K562 (cell line): ENCODE measurements at regions not wholly inside any gene's neighbourhood (a gene's known extent, or its start where the extent isn't known, plus 50 kb on each side); places are given as distances from the start of the nearest gene placed in this dataset.

Source experiments
- ATAC-seq: fragments of 200-7000 bp; cut with Tn5 transposase; 3 replicates; pipeline ENCODE4 v1.9.1; 2020; ENCODE audit warnings: moderate library complexity
- BruUV-seq: library from RNA; stranded (reverse); fragments of 400-500 nt; replicated peaks from 2 replicates; lab custom pipeline; 2021; lab: Mats Ljungman, UMichigan
- CTCF ChIA-PET: fragments of 300-600 bp; formaldehyde crosslinking; extraction: SDS; loops from one replicate; lab custom pipeline; 2021; ENCODE audit warnings: low intra/inter-chr PET ratio; lab: Yijun Ruan, JAX
- POLR2A ChIA-PET: fragments of 300-600, 350-650 bp; sonication (Branson Sonifier 250); formaldehyde crosslinking; extraction: SDS; loops from one replicate; lab custom pipeline; 2021; ENCODE audit warnings: antibody characterized with exemption, inconsistent platforms; lab: Yijun Ruan, JAX
- DNase-seq, 4 experiments: peaks; one replicate each; pipeline versions ENCODE4 v3.0.0 to v3.0.0-alpha.2; 2011 to 2018; ENCODE audit warnings: low spot score in 3 of 4, mixed read lengths in 3 of 4; ENCODE audit errors: extremely low read depth in 1 of 4
- FAIRE-seq: peaks from 2 replicates; lab custom pipeline; 2011; peaks lifted over from hg19 to GRCh38; lab: Jason Lieb, UNC
- H2AFZ ChIP-seq: 2 replicates; pipeline ENCODE4 v1.6.0; 2011; ENCODE audit warnings: low read depth, low read length, control low read depth, inconsistent platforms
- H3K27ac ChIP-seq: fragments of 200-600 bp; 3 replicates; pipeline ENCODE4 v1.8.0; 2011; ENCODE audit warnings: low read depth, mild to moderate bottlenecking, control low read depth, inconsistent platforms, low read length, moderate library complexity, mixed read lengths; ENCODE audit errors: extremely low read depth
- H3K27me3 ChIP-seq, 2 experiments: fragments of 300-600 bp in 1 of 2; 2 replicates in 1 of 2; 3 replicates in 1 of 2; pipeline versions ENCODE4 v1.6.0 to v1.8.0; 2011; ENCODE audit warnings: inconsistent platforms in 2 of 2, low read length in 2 of 2, mild to moderate bottlenecking in 1 of 2, mixed read lengths in 1 of 2, moderate library complexity in 1 of 2; ENCODE audit not compliant: control insufficient read depth in 2 of 2, insufficient read depth in 2 of 2
- H3K36me3 ChIP-seq: fragments of 300-600 bp; 3 replicates; pipeline ENCODE4 v1.8.0; 2011; ENCODE audit warnings: mild to moderate bottlenecking, low read length, inconsistent platforms; ENCODE audit not compliant: control insufficient read depth, insufficient read depth
- H3K4me1 ChIP-seq, 2 experiments: fragments of 200-600 bp in 1 of 2; replicated peaks in 1 of 2; 2 replicates in 1 of 2; 3 replicates in 1 of 2; pipeline versions ENCODE4 v1.5.1 to v1.8.0; 2011; ENCODE audit warnings: inconsistent platforms in 2 of 2, low read length in 2 of 2, mild to moderate bottlenecking in 1 of 2, mixed read lengths in 1 of 2, moderate library complexity in 1 of 2; ENCODE audit not compliant: control insufficient read depth in 2 of 2, insufficient read depth in 2 of 2
- H3K4me2 ChIP-seq: 2 replicates; pipeline ENCODE4 v1.6.1; 2011; ENCODE audit warnings: low read length, control low read depth, inconsistent platforms, mixed read lengths; ENCODE audit not compliant: insufficient read depth
- H3K4me3 ChIP-seq: fragments of 200-600 bp; sonication (generic), shearing (Covaris generic); 2 replicates; pipeline ENCODE4 v1.5.1; 2016; ENCODE audit warnings: control low read depth, inconsistent platforms
- H3K79me2 ChIP-seq: fragments of 200-600 bp; 3 replicates; pipeline ENCODE4 v1.8.0; 2011; ENCODE audit warnings: low read length, inconsistent platforms; ENCODE audit not compliant: control insufficient read depth, insufficient read depth
- H3K9ac ChIP-seq, 2 experiments: 2 replicates each; pipeline versions ENCODE4 v1.6.0 to v1.6.1; 2011; ENCODE audit warnings: low read depth in 2 of 2, low read length in 2 of 2, control low read depth in 1 of 2, inconsistent platforms in 1 of 2, mild to moderate bottlenecking in 1 of 2, mixed read lengths in 1 of 2; ENCODE audit not compliant: insufficient read depth in 1 of 2
- H3K9me1 ChIP-seq: one replicate; pipeline ENCODE4 v1.6.0; 2011; ENCODE audit warnings: inconsistent platforms, mild to moderate bottlenecking, low read length, moderate library complexity; ENCODE audit not compliant: control insufficient read depth, insufficient read depth
- H3K9me3 ChIP-seq: replicated peaks from 2 replicates; pipeline ENCODE4 v1.5.1; 2011; ENCODE audit warnings: low read depth, low read length, inconsistent platforms; ENCODE audit not compliant: control insufficient read depth, insufficient read depth
- H4K20me1 ChIP-seq: replicated peaks from 2 replicates; pipeline ENCODE4 v1.6.1; 2011; ENCODE audit warnings: low read length, inconsistent platforms, mixed read lengths; ENCODE audit not compliant: control insufficient read depth, insufficient read depth
- BCLAF1 ChIP-seq, 2 experiments: fragments of 450-650 bp in 1 of 2; IDR thresholded peaks; 2 replicates each; pipeline ENCODE4 v1.6.1; 2011 to 2017; ENCODE audit warnings: low read depth in 2 of 2, antibody characterized with exemption in 1 of 2, borderline replicate concordance in 1 of 2, low read length in 1 of 2, mild to moderate bottlenecking in 1 of 2, mixed read lengths in 1 of 2; ENCODE audit not compliant: control insufficient read depth in 1 of 2
- CTCF ChIP-seq, 3 experiments: IDR thresholded peaks in 2 of 3; conservative IDR thresholded peaks in 1 of 3; 2 replicates each; pipeline ENCODE4 v1.5.1; 2011 to 2012; ENCODE audit warnings: low read length in 3 of 3, mild to moderate bottlenecking in 3 of 3, control low read depth in 2 of 3, improper control_type of control experiment in 1 of 3, inconsistent platforms in 1 of 3, low read depth in 1 of 3, mixed read lengths in 1 of 3, moderate library complexity in 1 of 3; ENCODE audit not compliant: insufficient read depth in 2 of 3
- ELF2 ChIP-seq: fragments of 250-450 bp; sonication (Bioruptor Pico); IDR thresholded peaks from 2 replicates; pipeline ENCODE4 v1.5.0; 2021; ENCODE audit warnings: mild to moderate bottlenecking
- FOXP4 ChIP-seq: sonication (generic); formaldehyde crosslinking; IDR thresholded peaks from 2 replicates; pipeline ENCODE4 v1.8.0; 2022; ENCODE audit warnings: mild to moderate bottlenecking, missing genetic modification reagents, borderline replicate concordance
- GATAD2B ChIP-seq: fragments of 450-650 bp; IDR thresholded peaks from 2 replicates; pipeline ENCODE4 v1.6.1; 2017; ENCODE audit warnings: mild to moderate bottlenecking, borderline replicate concordance
- LEF1 ChIP-seq: fragments of 450-650 bp; IDR thresholded peaks from 2 replicates; pipeline ENCODE4 v1.6.1; 2016; ENCODE audit warnings: mild to moderate bottlenecking
- MCM3 ChIP-seq: fragments of 450-650 bp; IDR thresholded peaks from 2 replicates; pipeline ENCODE4 v1.6.1; 2016
- MLLT1 ChIP-seq, 2 experiments: fragments of 450-650 bp; IDR thresholded peaks; 2 replicates each; pipeline ENCODE4 v1.6.1; 2016
- NFIC ChIP-seq: fragments of 450-650 bp; IDR thresholded peaks from 2 replicates; pipeline ENCODE4 v1.6.1; 2017; ENCODE audit warnings: mild to moderate bottlenecking, inconsistent platforms
- NR0B1 ChIP-seq: fragments of 450-650 bp; IDR thresholded peaks from one replicate; pipeline ENCODE4 v1.6.1; 2018; ENCODE audit warnings: mild to moderate bottlenecking, moderate library complexity; ENCODE audit not compliant: partially characterized antibody
- ZNF124 ChIP-seq: sonication (generic); formaldehyde crosslinking; IDR thresholded peaks from 2 replicates; pipeline ENCODE4 v1.8.1; 2022; ENCODE audit warnings: missing genetic modification reagents
- WGBS: fragments of 100-300 bp; shearing (Covaris generic); methylation state at CpG from one replicate; pipeline ENCODE4 v1.1.6; 2016; ENCODE audit warnings: low coverage, mixed read lengths; ENCODE audit not compliant: insufficient coverage; ENCODE audit errors: missing lambda C conversion rate; 5-methylcytosine and 5-hydroxymethylcytosine counted together
- in situ Hi-C: fragments of 300-500 bp; cut with MboI; formaldehyde crosslinking; loops from 4 replicates; pipeline ENCODE4 v1.15.0; 2018; ENCODE audit warnings: inconsistent platforms, mixed read lengths
- intact Hi-C: fragments of 100-400 bp; cut with micrococcal nuclease; formaldehyde crosslinking; loops from 2 replicates; pipeline ENCODE4 v1.14.2; 2022

GRCh38 chrX:6954836-6955235, 192.7 kb upstream of the STS start (continued):
- no peak for TF ChIP-seq BCLAF1 (IDR thresholded peaks at IDR 0.05; ENCODE audit: borderline replicate concordance in 1 of 2, control insufficient read depth in 1 of 2, low read depth in 2 of 2, low read length in 1 of 2)
- TF ChIP-seq, all 486 proteins: peak for 0

- H3K9me1 ChIP-seq, result no peaks in the 10 kb centered on the region
- H3K4me3 ChIP-seq, result no peak overlapping the region
- H4K20me1 ChIP-seq, result no peaks in the 10 kb centered on the region
- H2AFZ ChIP-seq, result no peak overlapping the region
- FAIRE-seq (no peak), ATAC-seq (no peak), DNase-seq (no peak)
- H3K9ac ChIP-seq, result no peak overlapping the region
- no peaks in the 10 kb centered on the region for H3K79me2 ChIP-seq
- no peaks in the 10 kb centered on the region for H3K9me3 ChIP-seq
- WGBS, result 0% methylated on average over 3 of the region's 3 CpGs
- in situ Hi-C loops, result no loop called here
- H3K4me2 ChIP-seq, result no peak overlapping the region
- BruUV-seq, result no TSS peak
- intact Hi-C loops, result no loop called here
- no peaks in the 10 kb centered on the region for H3K27me3 ChIP-seq
- CTCF ChIA-PET, result no interaction called here
- H3K36me3 ChIP-seq, result no peaks in the 10 kb centered on the region
- no peaks in the 10 kb centered on the region for H3K4me1 ChIP-seq
- POLR2A ChIA-PET, result no interaction called here
- H3K27ac ChIP-seq, result no peak overlapping the region
- TF ChIP-seq GATAD2B (no peak), CTCF (IDR thresholded peaks at IDR 0.05 in 2 of 3, conservative IDR thresholded peaks at IDR 0.05 in 1 of 3; ENCODE audit: insufficient read depth in 2 of 3, low read depth in 1 of 3, low read length in 3 of 3) (no peak), NFIC (no peak), MLLT1 (IDR thresholded peaks at IDR 0.05) (no peak), ELF2 (CRISPR knock-in tag) (no peak), LEF1 (no peak), FOXP4 (CRISPR knock-in tag) (no peak), MCM3 (no peak), NR0B1 (no peak), ZNF124 (no peak)
These were observed 201.3 kb upstream of the STS start for GRCh38 chrX:6946168-6946567.
